ENCODE measurements at regions not wholly inside any gene's neighbourhood (a gene's known extent, or its start where the extent isn't known, plus 50 kb on each side); places are given as distances from the start of the nearest gene placed in this dataset.

GRCh38 chr5:118115791-118116190, 872.6 kb downstream of the DTWD2 start:
- Histone ChIP-seq H3K27me3 (ENCODE audit: insufficient read depth) (no peaks in the 10 kb centered on the region), H4K20me1 (replicated peaks; ENCODE audit: insufficient read depth) (no peaks in the 10 kb centered on the region), H3K4me1 (ENCODE audit: insufficient read depth) (no peaks in the 10 kb centered on the region), H3K79me2 (replicated peaks; ENCODE audit: insufficient read depth) (no peaks in the 10 kb centered on the region), H3K36me3 (ENCODE audit: insufficient read depth) (no peaks in the 10 kb centered on the region), H3K4me2 (no peak overlapping the region), H3K27ac (ENCODE audit: low read depth) (no peak overlapping the region), H3F3A (replicated peaks; ENCODE audit: low read depth) (no peaks in the 10 kb centered on the region), H3K9me2 (ENCODE audit: insufficient read depth) (peaks cover 9% of the 10 kb centered on the region), H3K4me3 (no peak overlapping the region), H2AFZ (peak overlapping the region; percentile 85; the same call in 1 of the 2 replicates)
- no peaks in the 10 kb centered on the region for H3K27me3 Mint-ChIP-seq (ENCODE audit: insufficient read depth, low read depth, poor library complexity)
- DNase-seq (ENCODE audit: low spot score) (no peak), ATAC-seq (no peak)
- peak overlapping the region; percentile 78 for H3K27ac Mint-ChIP-seq
- TF ChIP-seq REST (IDR thresholded peaks at IDR 0.05; ENCODE audit: unreplicated experiment), result no peak
- no peak for TF ChIP-seq ZNF114 (CRISPR knock-in tag; IDR thresholded peaks at IDR 0.05)
- no peak for TF ChIP-seq CTCF (conservative IDR thresholded peaks at IDR 0.05; ENCODE audit: low read depth in 2 of 2)
- H3K9me3 Mint-ChIP-seq, result no peaks in the 10 kb centered on the region
- H3K36me3 Mint-ChIP-seq (ENCODE audit: low read depth), result no peaks in the 10 kb centered on the region; the same call in 2 of the 3 replicates
- no peak overlapping the region for H3K4me3 Mint-ChIP-seq
- H3K4me1 Mint-ChIP-seq, result no peaks in the 10 kb centered on the region

- Histone ChIP-seq H3K4me2 (no peak overlapping the region), H3K4me3 (no peak overlapping the region), H3K27me3 (ENCODE audit: insufficient read depth) (no peaks in the 10 kb centered on the region), H3K36me3 (ENCODE audit: insufficient read depth) (no peaks in the 10 kb centered on the region), H3F3A (replicated peaks; ENCODE audit: low read depth) (no peaks in the 10 kb centered on the region), H3K27ac (ENCODE audit: low read depth) (no peak overlapping the region), H4K20me1 (replicated peaks; ENCODE audit: insufficient read depth) (no peaks in the 10 kb centered on the region), H3K79me2 (replicated peaks; ENCODE audit: insufficient read depth) (no peaks in the 10 kb centered on the region), H2AFZ (no peak overlapping the region), H3K9me2 (ENCODE audit: insufficient read depth) (peaks cover 4% of the 10 kb centered on the region), H3K4me1 (ENCODE audit: insufficient read depth) (no peaks in the 10 kb centered on the region)
- ATAC-seq, result no peak
- Mint-ChIP-seq H3K36me3 (ENCODE audit: low read depth) (no peaks in the 10 kb centered on the region; the same call in 2 of the 3 replicates), H3K9me3 (no peaks in the 10 kb centered on the region), H3K4me1 (no peaks in the 10 kb centered on the region), H3K4me3 (no peak overlapping the region), H3K27me3 (ENCODE audit: insufficient read depth, low read depth, poor library complexity) (no peaks in the 10 kb centered on the region), H3K27ac (no peak overlapping the region)
- peak; percentile 11 for DNase-seq (ENCODE audit: low spot score)
- no peak for TF ChIP-seq REST (IDR thresholded peaks at IDR 0.05; ENCODE audit: unreplicated experiment)
- no peak for TF ChIP-seq ZNF114 (CRISPR knock-in tag; IDR thresholded peaks at IDR 0.05)
- no peak for TF ChIP-seq ETS1 (IDR thresholded peaks at IDR 0.05)
- TF ChIP-seq STAT1 (IDR thresholded peaks at IDR 0.05; ENCODE audit: unreplicated experiment), result no peak
- no peak for TF ChIP-seq ZNF331 (CRISPR knock-in tag; IDR thresholded peaks at IDR 0.05; ENCODE audit: low read depth)
- no peak for TF ChIP-seq EZH2 (IDR thresholded peaks at IDR 0.05; ENCODE audit: low read depth, unreplicated experiment)
Observed at GRCh38 chr5:118111956-118112355, 876.4 kb downstream of the DTWD2 start.

Measured in GM23338 (cell line).